ENCODE measurements at regions not wholly inside any gene's neighbourhood (a gene's known extent, or its start where the extent isn't known, plus 50 kb on each side); places are given as distances from the start of the nearest gene placed in this dataset.
"Not testable (repeated sequence)": the region's sequence is repeated elsewhere in the genome, so short reads cannot be mapped to it uniquely, and the experiment has no call there.

GRCh38 chr17:71759422-71760060 lies 361.3 kb upstream of the SOX9 start:
- no peak for DNase-seq
- intact Hi-C loops (cut with DNase I) = no loop called here

GRCh38 chr17:71760062-71760720 lies 360.6 kb upstream of the SOX9 start:
- no peak for DNase-seq
- intact Hi-C loops (cut with DNase I) = no loop called here

- intact Hi-C loops (cut with DNase I) = no loop called here
- DNase-seq = no peak
Measured at GRCh38 chr17:71762526-71762925, 358.3 kb upstream of the SOX9 start.

- peak in 15 of 42 donors; percentile 2 to 54 (median 21) for DNase-seq
Measured at GRCh38 chr17:71764505-71764904, 356.3 kb upstream of the SOX9 start.

GRCh38 chr17:71765437-71765836 lies 355.4 kb upstream of the SOX9 start:
- intact Hi-C loops (cut with DNase I) = no loop called here
- DNase-seq = no peak

More at GRCh38 chr17:71764505-71764904, 356.3 kb upstream of the SOX9 start:
- intact Hi-C loops (cut with DNase I) = no loop called here

GRCh38 chr17:71769850-71770249 lies 351.0 kb upstream of the SOX9 start:
- DNase-seq = no peak
- intact Hi-C loops (cut with DNase I) = no loop called here

- DNase-seq = no peak
- intact Hi-C loops (cut with DNase I) = no loop called here
Measured at GRCh38 chr17:71777048-71777640, 343.7 kb upstream of the SOX9 start.

GRCh38 chr17:71779482-71779881 lies 341.3 kb upstream of the SOX9 start:
- intact Hi-C loops (cut with DNase I) = no loop called here
- no peak for DNase-seq

- no peak for DNase-seq
- intact Hi-C loops (cut with DNase I) = no loop called here
Measured at GRCh38 chr17:71780596-71780995, 340.2 kb upstream of the SOX9 start.

- intact Hi-C loops (cut with DNase I); DNase-seq: not testable (repeated sequence)
Measured at GRCh38 chr17:71782021-71782420, 338.8 kb upstream of the SOX9 start.

GRCh38 chr17:71790791-71791190 lies 330.0 kb upstream of the SOX9 start:
- intact Hi-C loops (cut with DNase I) = no loop called here
- DNase-seq = peak in 1 of 42 donors; percentile 9

- DNase-seq = peak in 19 of 42 donors; percentile 8 to 71 (median 29)
- intact Hi-C loops (cut with DNase I) = no loop called here
Measured at GRCh38 chr17:71791311-71791710, 329.5 kb upstream of the SOX9 start.

- DNase-seq = no peak
- intact Hi-C loops (cut with DNase I) = no loop called here
Measured at GRCh38 chr17:71792966-71793365, 327.9 kb upstream of the SOX9 start.

- no peak for DNase-seq
- intact Hi-C loops (cut with DNase I) = no loop called here
Measured at GRCh38 chr17:71793518-71793917, 327.3 kb upstream of the SOX9 start.

- DNase-seq = no peak
- intact Hi-C loops (cut with DNase I) = no loop called here
Measured at GRCh38 chr17:71798701-71799100, 322.1 kb upstream of the SOX9 start.

- no peak for DNase-seq
- intact Hi-C loops (cut with DNase I) = no loop called here
Measured at GRCh38 chr17:71799657-71800056, 321.2 kb upstream of the SOX9 start.

- intact Hi-C loops (cut with DNase I) = no loop called here
- peak in 26 of 42 donors; percentile 9 to 77 (median 36) for DNase-seq
Measured at GRCh38 chr17:71801301-71801700, 319.5 kb upstream of the SOX9 start.

- DNase-seq = no peak
- intact Hi-C loops (cut with DNase I) = no loop called here
Measured at GRCh38 chr17:71802663-71803062, 318.2 kb upstream of the SOX9 start.

GRCh38 chr17:71803656-71804284 lies 317.1 kb upstream of the SOX9 start:
- intact Hi-C loops (cut with DNase I) = no loop called here
- no peak for DNase-seq

GRCh38 chr17:71809537-71809936 lies 311.3 kb upstream of the SOX9 start:
- DNase-seq = no peak
- intact Hi-C loops (cut with DNase I) = no loop called here
